CD4-positive, alpha-beta T cell treated with Interleukin-6 at 100 ng/mL for 8 hours (primary cell): ENCODE measurements at regions not wholly inside any gene's neighbourhood (a gene's known extent, or its start where the extent isn't known, plus 50 kb on each side); places are given as distances from the start of the nearest gene placed in this dataset.
"Not testable (repeated sequence)": the region's sequence is repeated elsewhere in the genome, so short reads cannot be mapped to it uniquely, and the experiment has no call there.

Experiments used
- DNase-seq: peaks from one replicate; pipeline ENCODE4 v3.0.0-alpha.2; 2020; ENCODE audit warnings: mixed read lengths, low spot score

DNA sequence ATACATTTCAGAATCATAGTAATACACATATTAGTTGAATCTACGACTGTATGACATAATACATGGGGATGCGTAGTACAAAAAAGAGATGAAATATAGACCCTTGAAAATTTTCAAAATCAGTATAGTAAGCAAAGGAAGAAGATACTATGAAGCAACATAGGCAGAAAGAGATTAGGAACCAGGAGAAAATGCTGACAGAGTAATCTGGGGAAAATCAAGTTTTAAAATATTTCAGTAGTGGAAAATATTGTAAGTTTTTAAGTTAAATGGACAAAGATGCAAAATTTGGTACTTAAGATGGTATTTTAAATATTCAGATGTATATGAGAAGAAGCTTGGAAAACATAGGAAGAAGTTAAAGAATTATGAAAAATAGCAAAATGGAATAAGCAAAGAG lies 915.6 kb upstream of the LRFN5 start:
- no peak for DNase-seq

DNA sequence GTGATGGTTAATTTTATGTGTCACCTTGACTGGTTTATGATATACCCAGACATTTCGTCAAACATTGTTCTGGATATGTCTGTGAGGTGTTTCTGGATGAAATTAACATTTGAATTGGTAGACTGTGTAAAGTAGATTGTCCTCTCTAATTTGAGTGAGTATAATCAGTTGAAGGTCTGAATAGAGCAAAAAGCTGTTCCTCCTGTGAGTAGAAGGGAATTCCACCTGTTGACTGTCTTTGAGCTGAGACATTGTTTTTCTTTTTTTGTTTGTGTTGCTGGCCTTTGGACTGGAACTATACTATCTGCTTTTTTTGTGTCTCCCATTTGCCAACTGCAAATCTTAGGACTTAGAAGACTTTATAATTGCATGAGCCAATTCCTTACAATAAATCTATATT lies 920.9 kb upstream of the LRFN5 start:
- DNase-seq: no peak

DNA sequence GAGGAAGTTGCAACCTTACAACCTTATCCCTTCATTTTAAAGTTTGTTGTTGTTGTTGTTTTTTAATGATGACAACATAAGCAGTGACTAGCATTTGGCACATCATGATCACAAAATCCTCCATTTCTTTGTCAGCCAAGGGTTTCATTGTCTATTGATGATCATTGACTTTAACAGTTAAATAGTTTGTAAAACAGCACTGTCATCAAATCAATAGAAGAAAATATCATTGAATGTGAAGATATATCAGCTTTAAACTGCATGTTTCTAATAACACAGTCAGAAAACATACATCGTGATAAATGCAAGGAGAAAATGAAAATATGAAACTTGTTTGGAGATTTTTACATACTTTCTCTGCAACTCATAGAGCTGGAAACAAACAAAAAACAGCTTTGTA lies 922.3 kb upstream of the LRFN5 start:
- DNase-seq: no peak

DNA sequence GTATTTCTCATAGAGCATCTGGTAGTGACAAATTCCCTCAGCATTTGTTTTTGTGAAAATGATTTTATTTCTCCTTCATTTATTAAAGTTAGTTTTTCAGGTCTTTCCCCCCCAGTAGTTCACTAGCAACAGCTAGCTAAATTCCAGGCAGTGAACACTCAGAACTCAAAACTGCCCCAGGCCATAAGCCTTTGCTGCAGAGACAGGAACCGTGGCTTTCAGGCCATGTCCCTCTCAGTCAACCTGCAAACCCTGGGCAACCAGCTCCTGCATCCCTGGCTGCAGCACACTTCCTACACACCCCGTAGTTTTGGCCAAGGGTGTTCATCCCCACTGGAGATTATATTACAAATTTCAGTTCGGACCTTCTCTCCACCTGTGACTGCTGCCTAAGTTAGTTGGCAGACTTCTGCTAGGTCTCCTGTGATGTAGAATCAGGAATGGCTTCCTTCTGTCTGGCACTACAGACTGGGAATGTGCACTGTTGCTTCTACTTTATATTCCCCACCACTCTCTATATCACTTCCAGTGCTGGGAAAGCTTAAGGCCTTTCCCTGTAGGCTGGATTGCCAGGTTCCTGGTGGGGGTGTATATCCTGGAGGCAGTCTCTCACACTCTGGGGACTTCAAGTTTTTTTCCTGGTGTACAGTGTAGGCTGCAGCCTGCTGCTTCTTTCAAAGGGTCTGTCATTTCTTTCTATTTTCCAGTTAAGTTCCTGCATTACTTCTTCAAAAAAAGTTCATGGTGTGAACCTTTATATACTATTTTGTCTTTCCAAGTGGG lies 924.4 kb upstream of the LRFN5 start:
- no peak for DNase-seq

DNA sequence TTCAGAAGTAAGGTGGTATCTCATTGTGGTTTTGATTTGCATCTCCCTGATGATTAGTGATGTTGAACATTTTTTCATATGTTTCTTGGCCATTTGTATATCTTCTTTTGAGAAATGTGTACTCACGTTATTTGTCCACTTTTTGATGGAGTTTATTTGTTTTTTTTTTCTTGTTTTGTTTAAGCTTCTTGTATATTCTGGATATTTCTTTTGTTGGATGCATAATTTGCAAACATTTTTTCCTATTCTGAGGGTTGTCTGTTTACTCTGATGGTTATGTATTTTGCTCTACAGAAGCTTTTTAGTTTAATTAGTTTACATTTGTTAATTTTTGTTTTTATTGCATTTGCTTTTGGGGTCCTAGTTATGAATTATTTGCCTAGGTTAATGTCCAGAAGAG lies 927.4 kb upstream of the LRFN5 start:
- DNase-seq: no peak

DNA sequence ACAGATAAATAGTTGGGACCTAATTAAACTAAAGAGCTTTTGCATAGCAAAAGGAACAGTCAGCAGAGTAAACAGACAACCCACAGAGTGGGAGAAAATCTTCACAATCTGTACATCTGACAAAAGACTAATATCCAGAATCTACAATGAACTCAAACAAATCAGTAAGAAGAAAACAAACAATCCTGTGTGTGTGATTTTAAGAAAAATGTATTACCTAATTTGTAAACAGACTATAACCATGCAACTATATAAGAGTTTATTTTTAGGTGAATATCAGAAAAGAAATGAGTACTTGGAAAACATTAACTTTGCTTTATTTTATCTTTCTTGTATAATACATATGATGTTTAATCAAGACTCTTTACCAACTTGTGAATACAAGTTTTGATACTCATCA lies 929.5 kb upstream of the LRFN5 start:
- not testable (repeated sequence) for DNase-seq

DNA sequence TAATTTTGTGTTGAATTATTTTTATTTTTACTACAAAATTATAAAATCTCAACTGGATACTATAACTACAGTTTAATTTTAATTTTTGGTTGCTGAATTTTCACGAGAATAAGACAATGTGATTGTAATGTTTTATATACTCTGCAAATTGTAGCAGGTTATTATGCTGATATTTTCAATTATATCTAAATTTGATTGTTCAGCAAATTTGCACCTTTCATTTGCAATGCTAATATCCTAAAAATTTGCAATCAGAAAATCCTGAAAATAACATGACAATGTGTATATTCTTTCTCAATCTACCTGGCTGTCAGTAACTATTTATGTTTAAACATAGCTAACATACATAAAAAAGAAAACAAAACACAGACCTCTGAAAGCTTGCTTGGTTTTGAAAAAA lies 932.2 kb upstream of the LRFN5 start:
- DNase-seq: no peak

DNA sequence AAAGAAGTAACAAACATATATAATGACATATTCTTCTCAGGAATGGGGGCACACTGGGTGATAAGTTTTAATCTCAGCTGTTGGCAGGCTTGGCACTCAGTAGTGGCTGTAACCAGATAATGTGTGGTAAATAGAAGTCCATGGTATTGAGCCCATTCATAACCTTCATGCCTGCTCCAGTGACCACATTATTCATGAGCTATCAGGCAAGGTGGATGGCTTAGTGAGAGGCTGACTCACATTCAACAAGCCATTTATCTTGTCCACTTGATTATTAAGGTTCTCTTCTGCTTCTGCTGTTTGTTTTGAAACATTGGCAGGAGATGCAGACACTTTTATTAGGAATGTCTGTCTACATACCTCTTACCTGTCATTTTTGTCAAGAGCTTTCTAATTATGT lies 950.4 kb upstream of the LRFN5 start:
- no peak for DNase-seq

DNA sequence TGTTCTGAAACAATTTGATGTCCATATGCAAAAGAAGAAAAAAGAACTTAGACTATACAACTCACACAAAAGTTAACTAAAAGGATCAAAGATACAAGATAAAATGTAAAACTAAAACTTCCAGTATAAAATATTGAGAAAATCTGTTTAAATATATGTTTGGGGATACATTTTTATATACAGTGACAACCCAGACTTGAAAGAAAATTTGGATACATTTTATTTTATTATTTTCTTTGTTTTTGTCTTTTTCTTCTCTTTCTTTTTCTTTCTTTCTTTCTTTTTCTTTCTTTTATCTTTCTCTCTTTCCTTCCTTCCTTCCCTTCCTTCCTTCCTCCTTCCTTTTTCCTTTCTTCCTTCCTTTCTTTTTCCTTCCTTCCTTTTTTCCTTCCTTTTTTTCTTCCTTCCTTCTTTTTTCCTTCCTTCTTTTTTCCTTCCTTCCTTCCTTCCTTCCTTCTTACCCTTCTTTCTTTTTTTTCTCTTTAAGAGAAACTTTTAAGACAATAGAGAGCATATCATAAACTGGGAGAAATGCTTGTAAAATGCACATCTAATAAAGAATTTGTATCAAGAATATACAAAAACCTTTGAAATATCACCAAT lies 954.5 kb upstream of the LRFN5 start:
- DNase-seq: no peak

DNA sequence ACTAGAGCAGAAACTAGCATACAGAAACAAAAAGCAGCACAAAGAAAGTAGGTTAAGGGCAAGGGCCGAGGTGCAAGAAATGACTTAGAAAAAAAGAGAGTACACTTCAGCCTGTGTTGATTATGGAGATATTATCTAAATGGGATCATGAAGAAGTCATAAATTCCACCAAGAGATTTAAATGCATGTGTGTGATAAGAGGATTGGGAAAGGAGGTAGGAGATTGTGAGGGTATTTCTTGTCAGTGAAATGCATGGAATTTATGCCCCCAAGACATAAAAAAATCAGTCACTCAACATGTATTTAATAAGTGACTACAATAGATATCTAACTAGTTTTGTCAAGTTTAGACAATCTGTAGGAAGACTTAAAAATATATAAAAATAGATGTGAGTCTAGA lies 976.2 kb upstream of the LRFN5 start:
- DNase-seq: no peak

DNA sequence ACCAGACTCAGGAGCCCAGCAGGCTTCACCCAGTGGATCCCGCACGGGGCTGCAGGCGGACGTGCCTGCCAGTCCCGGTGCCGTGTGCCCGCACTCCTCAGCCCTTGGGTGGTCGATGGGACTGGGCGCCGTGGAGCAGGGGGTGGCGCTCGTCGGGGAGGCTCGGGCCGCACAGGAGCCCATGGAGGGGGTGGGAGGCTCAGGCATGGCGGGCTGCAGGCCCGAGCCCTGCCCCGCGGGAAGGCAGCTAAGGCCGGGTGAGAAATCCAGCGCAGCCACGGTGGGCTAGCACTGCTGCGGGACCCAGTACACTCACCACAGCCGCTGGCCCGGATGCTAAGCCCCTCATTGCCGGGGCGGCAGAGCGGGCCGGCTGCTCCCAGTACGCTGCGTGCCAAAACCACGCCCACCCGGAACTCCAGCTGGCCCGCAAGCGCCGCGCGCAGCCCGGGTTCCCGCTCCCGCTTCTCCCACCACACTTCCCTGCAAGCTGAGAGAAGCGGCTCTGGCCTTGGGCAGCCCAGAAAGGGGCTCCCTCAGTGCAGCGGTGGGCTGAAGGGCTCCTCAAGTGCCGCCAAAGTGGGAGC lies 977.0 kb upstream of the LRFN5 start:
- not testable (repeated sequence) for DNase-seq

DNA sequence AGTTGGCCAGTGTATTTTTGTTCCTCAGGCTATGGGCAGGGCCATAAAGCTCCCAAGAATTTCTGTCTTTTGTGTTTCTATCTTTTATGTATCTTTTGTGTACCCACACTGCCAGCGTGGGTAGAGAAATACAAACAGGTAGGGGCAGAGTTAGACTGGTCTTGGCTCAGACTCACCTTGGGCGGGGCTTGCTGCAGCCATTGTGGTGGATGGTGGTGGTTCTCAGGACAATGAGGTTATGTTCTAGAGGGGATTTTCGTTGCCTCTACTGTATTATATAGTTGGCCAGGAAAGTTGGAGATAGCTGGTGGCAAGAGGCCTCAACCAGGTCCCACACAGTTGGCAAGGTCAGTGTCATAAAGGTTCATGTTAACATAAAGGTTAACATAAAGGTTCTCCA lies 977.5 kb upstream of the LRFN5 start:
- no peak for DNase-seq

DNA sequence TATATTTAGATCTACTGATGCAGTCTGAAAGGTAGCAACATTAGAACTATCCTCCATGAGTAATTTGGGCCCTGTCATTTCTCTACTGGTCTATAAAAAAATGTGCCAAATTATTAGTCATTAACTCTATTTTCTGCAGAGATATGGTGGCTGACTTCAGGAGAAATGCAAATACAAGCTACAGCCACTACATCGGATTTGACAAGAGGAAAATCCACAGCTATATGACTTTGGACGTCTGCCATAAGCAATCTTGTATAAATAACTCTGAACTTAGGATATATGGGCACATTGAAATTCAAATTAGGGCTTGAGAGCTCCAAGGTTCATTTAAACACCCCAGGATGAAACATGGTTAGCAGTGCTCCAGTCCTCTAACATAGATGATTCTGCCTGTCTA lies 983.0 kb upstream of the LRFN5 start:
- DNase-seq: no peak

DNA sequence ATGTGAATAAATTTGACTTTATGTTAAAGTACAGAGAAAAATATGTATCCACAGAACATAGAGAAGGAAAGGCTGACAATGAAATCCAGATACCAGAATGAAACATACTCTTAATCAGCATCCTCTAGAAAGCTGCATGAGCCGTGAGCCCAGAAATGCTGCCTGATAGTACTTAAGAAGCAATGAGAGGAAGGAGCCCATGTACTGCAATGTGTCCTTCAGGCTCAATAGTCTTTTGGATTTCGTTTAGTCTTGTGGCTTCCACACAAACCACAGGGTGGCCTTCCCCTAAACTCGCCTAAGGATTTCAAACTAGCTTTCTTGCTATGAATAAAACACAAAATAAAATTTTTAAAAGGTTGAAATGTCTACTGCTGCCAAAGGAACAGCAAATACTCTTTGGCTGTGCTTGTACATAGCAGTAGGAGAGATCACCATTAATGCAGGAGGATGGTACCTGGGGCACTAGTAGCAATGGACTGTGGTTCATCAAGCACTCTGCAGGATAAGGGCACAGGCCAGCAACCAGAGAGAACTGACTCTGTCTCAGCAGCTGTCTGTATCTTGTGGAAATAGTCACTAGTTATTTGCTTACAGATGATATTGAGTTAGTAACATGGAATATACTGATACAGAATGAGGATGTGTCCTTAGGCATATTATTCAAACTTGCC lies 988.3 kb upstream of the LRFN5 start:
- no peak for DNase-seq

DNA sequence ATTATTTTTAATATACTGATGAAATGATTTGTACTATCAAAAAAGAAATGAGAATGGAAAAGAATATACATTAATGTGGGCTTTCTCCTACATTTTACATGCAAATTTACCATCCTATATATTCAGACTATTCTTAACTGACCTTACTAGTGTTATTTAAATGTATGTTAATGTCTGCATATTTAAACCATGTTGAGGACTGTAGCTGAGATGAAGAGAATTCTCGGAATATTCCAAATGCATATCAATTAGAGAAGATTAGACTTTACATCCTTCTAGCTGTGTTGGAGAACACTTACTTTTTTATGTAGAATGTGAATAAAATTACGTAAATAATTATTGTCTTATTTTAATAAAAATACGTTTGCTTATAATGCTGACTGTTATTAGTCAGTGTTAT lies 990.1 kb upstream of the LRFN5 start:
- DNase-seq: no peak

DNA sequence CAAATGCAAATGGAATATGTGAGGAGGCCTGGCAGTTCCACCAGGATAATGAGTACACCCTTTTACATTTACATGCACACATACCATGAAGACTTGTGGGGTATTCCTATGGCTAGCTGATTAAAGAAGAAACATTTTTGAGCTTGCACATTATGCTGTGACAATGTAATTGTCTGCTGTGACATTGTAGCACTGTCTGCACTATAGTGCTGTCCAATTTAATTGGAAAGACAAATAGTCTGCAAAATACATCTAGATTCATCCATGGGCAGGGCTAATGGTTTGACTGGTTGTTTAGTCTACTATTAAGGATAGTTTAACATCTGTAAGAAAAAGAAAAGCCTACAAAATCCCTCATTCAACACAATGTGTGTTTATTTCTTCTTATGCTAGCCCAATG lies 1005.6 kb upstream of the LRFN5 start:
- no peak for DNase-seq

DNA sequence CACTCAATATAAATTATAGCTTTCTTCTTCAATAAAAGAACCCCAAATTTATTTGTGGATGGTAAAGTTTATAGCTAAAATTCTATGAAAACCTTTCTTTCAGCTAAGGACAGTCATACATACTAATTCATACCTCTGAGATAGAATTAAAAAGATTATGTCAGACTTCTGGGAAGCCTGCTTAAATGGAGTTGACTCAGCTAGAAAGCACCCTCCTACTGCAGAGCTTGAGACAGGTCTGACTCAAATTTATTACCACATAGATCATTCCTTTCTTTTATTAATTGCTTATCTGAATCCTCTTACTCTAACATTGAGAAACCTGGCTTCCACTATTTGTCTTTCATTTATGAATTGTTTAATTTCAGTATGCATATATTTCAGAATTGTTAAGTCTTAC lies 1007.0 kb upstream of the LRFN5 start:
- DNase-seq: no peak

DNA sequence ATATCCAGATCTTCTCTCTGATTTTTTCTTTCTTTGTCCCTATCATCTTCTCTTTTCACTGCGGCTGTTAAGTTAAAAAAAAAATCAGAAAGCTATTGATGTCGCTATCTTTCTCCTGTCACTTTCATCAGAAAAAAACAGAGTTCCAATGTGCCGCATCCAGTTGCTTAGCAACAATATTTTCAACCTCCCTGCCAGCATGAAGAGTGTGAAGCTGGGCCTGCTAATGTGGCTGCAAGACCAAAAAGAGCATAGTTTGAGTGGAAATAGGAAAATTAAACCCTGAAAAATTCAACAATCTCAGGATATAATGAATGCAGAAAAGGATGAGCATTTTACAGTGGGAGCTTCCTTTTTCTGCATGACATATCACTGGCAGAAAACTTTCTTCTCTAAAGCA lies 1025.4 kb upstream of the LRFN5 start:
- no peak for DNase-seq

DNA sequence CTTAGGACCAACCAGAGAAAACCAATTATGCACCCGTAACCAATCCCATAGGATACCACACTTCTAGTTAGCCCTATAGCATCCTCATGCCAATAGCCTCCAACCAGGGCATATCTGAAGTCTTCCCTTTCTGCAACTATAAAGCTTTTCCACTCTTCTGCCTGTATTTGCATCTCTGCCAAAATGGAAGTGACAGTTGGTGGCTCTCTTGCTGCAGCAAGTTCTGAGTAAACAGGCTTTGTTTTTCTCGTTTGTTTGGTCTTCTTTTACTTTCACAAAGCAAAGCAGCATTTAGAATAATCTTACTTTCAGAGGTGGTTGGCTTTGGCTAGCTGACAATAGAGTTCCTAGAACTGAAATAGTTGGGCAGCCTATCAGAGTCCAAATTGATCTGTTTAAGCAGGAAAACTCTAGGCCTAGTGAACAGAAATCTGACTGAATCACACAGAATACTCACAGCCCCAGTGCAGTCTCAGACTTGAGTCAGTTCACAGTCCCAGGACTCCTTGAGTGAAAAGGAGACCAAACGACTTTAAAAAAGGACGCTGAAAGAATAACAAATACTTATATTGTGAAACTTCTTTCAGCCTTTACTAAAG lies 1029.7 kb upstream of the LRFN5 start:
- no peak for DNase-seq

DNA sequence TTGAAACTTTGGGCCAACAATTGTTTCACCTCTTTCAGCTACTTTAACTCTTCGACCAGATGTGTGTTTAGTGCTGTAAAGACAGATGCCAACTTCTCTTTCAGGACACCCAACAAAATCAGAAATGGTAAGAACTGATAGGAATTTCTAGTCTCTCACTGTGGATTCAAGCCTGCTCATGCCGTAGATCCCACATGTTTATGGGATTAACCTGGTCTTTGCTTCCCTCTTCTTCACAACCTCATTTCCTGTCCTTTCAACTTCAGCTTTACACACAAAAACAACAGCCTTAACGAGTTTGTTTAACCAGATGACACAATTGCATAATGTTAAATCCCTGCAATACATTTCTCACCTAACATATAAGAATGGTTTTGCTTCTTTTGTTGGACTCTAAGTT lies 1031.9 kb upstream of the LRFN5 start:
- no peak for DNase-seq

DNA sequence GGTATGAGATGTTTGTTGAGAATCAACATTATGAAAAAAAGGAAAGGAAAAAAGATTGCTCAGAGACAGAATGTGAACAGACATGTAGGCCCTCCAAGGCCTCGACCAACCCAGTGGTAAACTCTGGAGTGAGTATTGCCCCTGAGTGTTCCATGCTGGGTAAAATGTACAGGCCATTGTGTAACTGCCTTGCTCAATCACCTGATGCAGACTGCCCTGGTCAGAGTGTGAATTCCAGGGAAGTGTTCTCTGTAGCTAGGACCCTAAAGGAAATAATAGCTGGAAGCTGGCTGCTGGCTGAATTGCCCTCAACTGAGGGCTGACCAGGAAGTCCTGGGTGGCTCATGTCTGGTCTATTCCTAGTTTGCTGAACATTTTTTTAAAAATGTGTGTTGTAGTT lies 1081.4 kb upstream of the LRFN5 start:
- no peak for DNase-seq

DNA sequence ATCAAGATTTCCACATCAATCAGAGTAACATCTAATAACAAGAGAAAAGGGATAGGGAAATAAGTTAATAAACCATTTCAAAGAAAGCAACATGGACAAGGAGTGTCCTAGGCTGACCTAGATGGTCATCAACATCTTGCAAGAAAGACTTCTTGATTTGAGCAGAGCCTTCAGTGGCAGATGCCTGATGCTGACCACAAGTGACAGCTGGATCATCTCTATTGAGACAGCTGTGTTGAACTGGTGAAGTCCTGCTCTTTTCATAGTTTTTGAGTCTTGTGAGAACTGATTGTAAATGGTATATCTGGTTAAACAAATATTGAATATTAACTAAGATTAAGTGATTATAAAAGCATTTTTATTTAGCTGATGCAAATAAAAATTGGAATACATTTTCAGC lies 1083.6 kb upstream of the LRFN5 start:
- no peak for DNase-seq

DNA sequence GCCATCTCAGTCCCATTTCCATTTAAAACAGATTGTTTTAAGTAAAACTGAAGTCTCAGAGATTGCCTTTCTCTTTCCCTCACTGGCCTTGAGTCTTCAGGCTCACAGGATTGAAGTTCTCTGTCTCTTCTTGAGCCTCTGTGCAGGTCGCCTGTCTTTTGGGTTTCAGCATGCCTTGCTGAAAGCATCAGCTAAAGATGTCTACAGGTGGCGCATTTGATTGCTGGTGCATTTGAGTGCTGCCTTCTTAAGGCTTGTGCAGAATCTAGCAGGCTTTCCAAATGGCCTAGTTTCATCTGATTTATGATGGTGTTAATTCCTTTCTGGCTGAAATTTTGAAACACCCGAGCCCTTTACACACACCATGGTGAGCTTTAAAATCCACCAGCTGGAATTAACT lies 1062.2 kb upstream of the FBXO33 start:
- no peak for DNase-seq
